Peyer's patch (tissue), 4 donors: ENCODE measurements at regions not wholly inside any gene's neighbourhood (a gene's known extent, or its start where the extent isn't known, plus 50 kb on each side); places are given as distances from the start of the nearest gene placed in this dataset.

Source experiments
- POLR2A ChIP-seq, 2 donors: fragments of 450-650 bp; IDR thresholded peaks; one replicate each; pipeline ENCODE4 v1.5.1; 2017; ENCODE audit warnings: antibody characterized with exemption in 2 of 2, mild to moderate bottlenecking in 2 of 2, moderate library complexity in 2 of 2
- TF ChIP-seq, protein P1 (sequence below), 6 experiments: fragments of 450-650 bp in 4 of 6; fragments of 200-600 bp in 2 of 6; sonication (generic) in 1 of 6; IDR thresholded peaks; one replicate each; pipeline ENCODE4 v1.5.1; 2017 to 2019; ENCODE audit warnings: antibody characterized with exemption in 6 of 6, mild to moderate bottlenecking in 3 of 6, moderate library complexity in 1 of 6

DNA sequence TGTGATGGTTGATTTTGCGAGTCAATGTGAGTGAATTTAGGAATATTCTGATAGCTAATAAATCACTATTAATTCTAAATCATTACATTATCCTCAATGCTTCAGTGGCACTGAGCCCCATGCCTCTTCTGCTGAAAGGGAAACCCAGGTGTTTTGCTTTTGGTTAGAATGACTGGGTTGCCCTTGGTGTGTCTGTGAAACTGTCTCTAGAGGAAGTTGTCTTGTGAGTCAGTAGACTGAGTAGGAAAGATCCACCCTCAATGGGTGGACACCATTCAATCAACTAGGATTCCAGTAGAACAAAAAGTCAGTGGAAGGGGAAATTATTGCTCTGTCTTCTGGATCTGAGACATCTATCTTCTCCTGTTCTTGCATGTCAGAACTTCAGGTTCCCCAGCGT lies 472.4 kb downstream of the ANKRD7 start:
- TF ChIP-seq, protein P1, sequence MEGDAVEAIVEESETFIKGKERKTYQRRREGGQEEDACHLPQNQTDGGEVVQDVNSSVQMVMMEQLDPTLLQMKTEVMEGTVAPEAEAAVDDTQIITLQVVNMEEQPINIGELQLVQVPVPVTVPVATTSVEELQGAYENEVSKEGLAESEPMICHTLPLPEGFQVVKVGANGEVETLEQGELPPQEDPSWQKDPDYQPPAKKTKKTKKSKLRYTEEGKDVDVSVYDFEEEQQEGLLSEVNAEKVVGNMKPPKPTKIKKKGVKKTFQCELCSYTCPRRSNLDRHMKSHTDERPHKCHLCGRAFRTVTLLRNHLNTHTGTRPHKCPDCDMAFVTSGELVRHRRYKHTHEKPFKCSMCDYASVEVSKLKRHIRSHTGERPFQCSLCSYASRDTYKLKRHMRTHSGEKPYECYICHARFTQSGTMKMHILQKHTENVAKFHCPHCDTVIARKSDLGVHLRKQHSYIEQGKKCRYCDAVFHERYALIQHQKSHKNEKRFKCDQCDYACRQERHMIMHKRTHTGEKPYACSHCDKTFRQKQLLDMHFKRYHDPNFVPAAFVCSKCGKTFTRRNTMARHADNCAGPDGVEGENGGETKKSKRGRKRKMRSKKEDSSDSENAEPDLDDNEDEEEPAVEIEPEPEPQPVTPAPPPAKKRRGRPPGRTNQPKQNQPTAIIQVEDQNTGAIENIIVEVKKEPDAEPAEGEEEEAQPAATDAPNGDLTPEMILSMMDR (IDR thresholded peaks at IDR 0.05) = no peak
- TF ChIP-seq POLR2A (IDR thresholded peaks at IDR 0.05) = no peak
